HCT116 (cell line): ENCODE measurements at regions not wholly inside any gene's neighbourhood (a gene's known extent, or its start where the extent isn't known, plus 50 kb on each side); places are given as distances from the start of the nearest gene placed in this dataset.

ENCODE experiments used
- ATAC-seq: fragments of 200-7000 bp; cut with Tn5 transposase; 2 replicates; pipeline ENCODE4 v1.9.1; 2020; ENCODE audit warnings: mild to moderate bottlenecking, moderate library complexity
- BruUV-seq: library from RNA; stranded (reverse); fragments of 400-500 nt; replicated peaks from 2 replicates; lab custom pipeline; 2021; lab: Mats Ljungman, UMichigan
- CTCF ChIA-PET: fragments of 300-600 bp; sonication (Branson Sonifier 250); formaldehyde crosslinking; loops from one replicate; lab custom pipeline; 2021; ENCODE audit warnings: antibody characterized with exemption; lab: Charles Lee
- POLR2A ChIA-PET: fragments of 300-600, 350-600 bp; sonication (Branson Sonifier 250); formaldehyde crosslinking; loops from one replicate; lab custom pipeline; 2021; ENCODE audit warnings: antibody characterized with exemption; lab: Charles Lee
- RAD21 ChIA-PET, 2 experiments: fragments of 300-600 bp; sonication (Branson Sonifier 250); formaldehyde crosslinking; loops; one replicate each; lab custom pipeline; 2023; ENCODE audit warnings: low total read pairs in 2 of 2; ENCODE audit not compliant: uncharacterized antibody in 2 of 2, unreplicated experiment in 2 of 2, low non-redundant PET in 1 of 2; lab: Charles Lee
- DNase-seq: peaks from one replicate; pipeline ENCODE4 v3.0.0-alpha.2; 2010; ENCODE audit warnings: low read depth, low spot score
- H2AFZ ChIP-seq: fragments of 200-600 bp; shearing (Covaris generic), sonication (generic); 2 replicates; pipeline ENCODE4 v1.6.1; 2017; ENCODE audit warnings: low read depth, mixed run types, mixed read lengths, antibody characterized with exemption, low read length; ENCODE audit not compliant: poor library complexity, severe bottlenecking
- H3K27ac ChIP-seq: 2 replicates; pipeline ENCODE4 v1.5.1; 2012; ENCODE audit warnings: low read depth, low read length
- H3K27me3 ChIP-seq: fragments of 200-600 bp; sonication (generic); 2 replicates; pipeline ENCODE4 v1.6.1; 2016; ENCODE audit warnings: mixed run types, low read length, mixed read lengths; ENCODE audit not compliant: insufficient read depth
- H3K36me3 ChIP-seq, 2 experiments: fragments of 200-500 bp in 1 of 2; fragments of 200-600 bp in 1 of 2; sonication (Bioruptor generic) in 1 of 2; sonication (generic) in 1 of 2; 2 replicates each; pipeline versions ENCODE4 v1.5.1 to v1.6.1; 2014 to 2016; ENCODE audit warnings: low read length in 2 of 2, inconsistent platforms in 1 of 2, mixed read lengths in 1 of 2, mixed run types in 1 of 2; ENCODE audit not compliant: insufficient read depth in 2 of 2, control insufficient read depth in 1 of 2
- H3K4me1 ChIP-seq, 2 experiments: fragments of 200-600 bp in 1 of 2; sonication (generic) in 1 of 2; 2 replicates each; pipeline versions ENCODE4 v1.5.1 to v1.6.1; 2012 to 2017; ENCODE audit warnings: low read length in 2 of 2, inconsistent platforms in 1 of 2, mild to moderate bottlenecking in 1 of 2, mixed read lengths in 1 of 2, mixed run types in 1 of 2, moderate library complexity in 1 of 2; ENCODE audit not compliant: insufficient read depth in 2 of 2, control insufficient read depth in 1 of 2
- H3K4me2 ChIP-seq: fragments of 200-600 bp; sonication (generic); 2 replicates; pipeline ENCODE4 v1.6.1; 2017; ENCODE audit warnings: mixed run types, low read length, mixed read lengths
- H3K4me3 ChIP-seq, 2 experiments: fragments of 200-600 bp in 1 of 2; sonication (generic) in 1 of 2; replicated peaks in 1 of 2; 2 replicates each; pipeline ENCODE4 v1.5.1; 2011 to 2016; ENCODE audit warnings: low read length in 2 of 2, control low read depth in 1 of 2, low read depth in 1 of 2, mild to moderate bottlenecking in 1 of 2, mixed read lengths in 1 of 2, mixed run types in 1 of 2
- H3K79me2 ChIP-seq: fragments of 200-600 bp; sonication (generic); 2 replicates; pipeline ENCODE4 v1.6.1; 2017; ENCODE audit warnings: mild to moderate bottlenecking, mixed run types, low read length, moderate library complexity, mixed read lengths; ENCODE audit not compliant: insufficient read depth
- H3K9ac ChIP-seq: fragments of 200-600 bp; sonication (generic); 2 replicates; pipeline ENCODE4 v1.6.1; 2016; ENCODE audit warnings: low read length, mixed read lengths
- H3K9me2 ChIP-seq: fragments of 200-600 bp; sonication (generic), shearing (Covaris generic); 2 replicates; pipeline ENCODE4 v1.6.1; 2017; ENCODE audit warnings: mixed run types, mild to moderate bottlenecking, moderate library complexity; ENCODE audit not compliant: insufficient read depth
- H3K9me3 ChIP-seq, 2 experiments: fragments of 200-500 bp in 1 of 2; fragments of 200-600 bp in 1 of 2; sonication (Bioruptor generic) in 1 of 2; sonication (generic) in 1 of 2; 2 replicates each; pipeline ENCODE4 v1.6.1; 2014 to 2017; ENCODE audit warnings: low read length in 2 of 2, mixed read lengths in 2 of 2, inconsistent platforms in 1 of 2, low read depth in 1 of 2, mild to moderate bottlenecking in 1 of 2, mixed run types in 1 of 2, moderate library complexity in 1 of 2; ENCODE audit not compliant: control insufficient read depth in 1 of 2, insufficient read depth in 1 of 2
- H4K20me1 ChIP-seq: fragments of 200-600 bp; sonication (generic), shearing (Covaris generic); 2 replicates; pipeline ENCODE4 v1.6.1; 2017; ENCODE audit warnings: mixed run types, mild to moderate bottlenecking, moderate library complexity; ENCODE audit not compliant: insufficient read depth
- CBX3 ChIP-seq: IDR thresholded peaks from 2 replicates; pipeline ENCODE4 v1.6.1; 2012; ENCODE audit warnings: low read depth
- EGR1 ChIP-seq: IDR thresholded peaks from 2 replicates; pipeline ENCODE4 v1.6.1; 2012; ENCODE audit warnings: low read depth
- EZH2 ChIP-seq: fragments of 200-600 bp; sonication (generic); IDR thresholded peaks from 2 replicates; pipeline ENCODE4 v1.6.1; 2017; ENCODE audit warnings: antibody characterized with exemption, mixed run types
- EZH2phosphoT487 ChIP-seq: fragments of 200-600 bp; IDR thresholded peaks from 2 replicates; pipeline ENCODE4 v1.6.1; 2018; ENCODE audit warnings: antibody characterized with exemption, borderline replicate concordance
- FOSL1 ChIP-seq: IDR thresholded peaks from 2 replicates; pipeline ENCODE4 v1.6.1; 2012; ENCODE audit warnings: low read depth
- JUND ChIP-seq: IDR thresholded peaks from 2 replicates; pipeline ENCODE4 v1.6.1; 2012
- POLR2AphosphoS5 ChIP-seq: IDR thresholded peaks from 2 replicates; pipeline ENCODE4 v1.6.1; 2011; ENCODE audit warnings: mild to moderate bottlenecking, low read depth, low read length, moderate library complexity
- TCF7L2 ChIP-seq: IDR thresholded peaks from 2 replicates; pipeline ENCODE4 v1.7.0; 2011; ENCODE audit warnings: borderline replicate concordance, inconsistent platforms; ENCODE audit not compliant: insufficient read depth, insufficient read length; ENCODE audit errors: extremely low read depth
- YY1 ChIP-seq: IDR thresholded peaks from 2 replicates; pipeline ENCODE4 v1.6.1; 2011; ENCODE audit warnings: low read length, low read depth, moderate library complexity, mild to moderate bottlenecking; ENCODE audit not compliant: insufficient replicate concordance; ENCODE audit errors: extremely low read depth
- ZFX ChIP-seq: fragments of 450-650 bp; IDR thresholded peaks from 2 replicates; pipeline ENCODE4 v1.6.1; 2017
- ZNF274 ChIP-seq: fragments of 200-500 bp; sonication (Bioruptor generic); IDR thresholded peaks from 2 replicates; pipeline ENCODE4 v1.6.1; 2014; ENCODE audit warnings: mild to moderate bottlenecking, low read depth, low read length, inconsistent platforms
- intact Hi-C: fragments of 100-400 bp; cut with micrococcal nuclease; formaldehyde crosslinking; loops from 2 replicates; pipeline ENCODE4 v1.10.0; 2022
- TF ChIP-seq, protein P1 (sequence below): IDR thresholded peaks from 2 replicates; pipeline ENCODE4 v1.6.1; 2012
- TF ChIP-seq, protein P2 (sequence below): IDR thresholded peaks from 2 replicates; pipeline ENCODE4 v1.6.1; 2011; ENCODE audit warnings: mild to moderate bottlenecking, low read length, moderate library complexity; ENCODE audit not compliant: insufficient replicate concordance; ENCODE audit errors: extremely low read depth

DNA sequence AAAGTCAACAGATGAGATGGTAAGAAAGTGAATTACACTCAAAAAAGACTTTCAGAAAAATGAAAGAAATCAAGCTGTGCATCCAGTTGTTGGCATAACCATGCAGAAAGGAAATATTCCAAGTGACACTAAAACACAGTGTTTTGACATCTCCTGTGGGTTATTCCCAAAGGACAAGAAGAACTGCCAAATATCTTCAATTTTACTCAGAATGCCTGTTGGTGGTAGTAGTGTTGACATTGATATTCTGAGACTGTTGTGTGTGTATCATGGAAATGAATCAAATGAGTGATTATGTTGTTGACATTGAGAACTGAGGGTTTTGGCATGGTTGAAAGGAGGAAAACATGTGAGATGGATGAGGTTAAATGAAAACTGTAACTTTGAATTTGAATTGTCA lies 196.9 kb downstream of the SH2D4B start:
- CTCF ChIA-PET, result no interaction called here
- ATAC-seq (no peak), DNase-seq (no peak)
- no peak for TF ChIP-seq CBX3
- TF ChIP-seq EGR1, result no peak
- TF ChIP-seq EZH2phosphoT487, result no peak
- TF ChIP-seq FOSL1, result no peak
- no peak for TF ChIP-seq JUND
- TF ChIP-seq POLR2AphosphoS5, result no peak
- TF ChIP-seq, protein P1, sequence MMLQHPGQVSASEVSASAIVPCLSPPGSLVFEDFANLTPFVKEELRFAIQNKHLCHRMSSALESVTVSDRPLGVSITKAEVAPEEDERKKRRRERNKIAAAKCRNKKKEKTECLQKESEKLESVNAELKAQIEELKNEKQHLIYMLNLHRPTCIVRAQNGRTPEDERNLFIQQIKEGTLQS, result no peak
- TF ChIP-seq, protein P2, sequence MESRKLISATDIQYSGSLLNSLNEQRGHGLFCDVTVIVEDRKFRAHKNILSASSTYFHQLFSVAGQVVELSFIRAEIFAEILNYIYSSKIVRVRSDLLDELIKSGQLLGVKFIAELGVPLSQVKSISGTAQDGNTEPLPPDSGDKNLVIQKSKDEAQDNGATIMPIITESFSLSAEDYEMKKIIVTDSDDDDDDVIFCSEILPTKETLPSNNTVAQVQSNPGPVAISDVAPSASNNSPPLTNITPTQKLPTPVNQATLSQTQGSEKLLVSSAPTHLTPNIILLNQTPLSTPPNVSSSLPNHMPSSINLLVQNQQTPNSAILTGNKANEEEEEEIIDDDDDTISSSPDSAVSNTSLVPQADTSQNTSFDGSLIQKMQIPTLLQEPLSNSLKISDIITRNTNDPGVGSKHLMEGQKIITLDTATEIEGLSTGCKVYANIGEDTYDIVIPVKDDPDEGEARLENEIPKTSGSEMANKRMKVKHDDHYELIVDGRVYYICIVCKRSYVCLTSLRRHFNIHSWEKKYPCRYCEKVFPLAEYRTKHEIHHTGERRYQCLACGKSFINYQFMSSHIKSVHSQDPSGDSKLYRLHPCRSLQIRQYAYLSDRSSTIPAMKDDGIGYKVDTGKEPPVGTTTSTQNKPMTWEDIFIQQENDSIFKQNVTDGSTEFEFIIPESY, result no peak
- TF ChIP-seq ZFX, result no peak
- no peak for TF ChIP-seq YY1
- TF ChIP-seq TCF7L2, result no peak
- no peak for TF ChIP-seq EZH2
- TF ChIP-seq ZNF274, result no peak
- Histone ChIP-seq H3K36me3 (no peaks in the 10 kb centered on the region), H3K9me2 (no peaks in the 10 kb centered on the region), H3K9ac (no peak overlapping the region), H3K4me1 (no peaks in the 10 kb centered on the region), H3K4me3 (no peak overlapping the region), H4K20me1 (no peaks in the 10 kb centered on the region), H3K79me2 (no peaks in the 10 kb centered on the region), H3K27me3 (peaks cover 21% of the 10 kb centered on the region), H3K27ac (no peak overlapping the region), H3K4me2 (no peak overlapping the region), H2AFZ (no peak overlapping the region), H3K9me3 (no peaks in the 10 kb centered on the region)
- RAD21 ChIA-PET, result no interaction called here
- intact Hi-C loops, result no loop called here
- POLR2A ChIA-PET, result no interaction called here
- BruUV-seq, result no TSS peak
